ENCODE measurements at regions not wholly inside any gene's neighbourhood (a gene's known extent, or its start where the extent isn't known, plus 50 kb on each side); places are given as distances from the start of the nearest gene placed in this dataset.
"Not testable (repeated sequence)": the region's sequence is repeated elsewhere in the genome, so short reads cannot be mapped to it uniquely, and the experiment has no call there.

GRCh38 chr20:12512755-12513154, 496.0 kb upstream of the SPTLC3 start:
- no peak for DNase-seq

GRCh38 chr20:12528104-12528503, 480.7 kb upstream of the SPTLC3 start:
- no peak for DNase-seq

- DNase-seq = peak; percentile 26
Observed at GRCh38 chr20:12528591-12529041, 480.2 kb upstream of the SPTLC3 start.

- DNase-seq = no peak
Observed at GRCh38 chr20:12531626-12532025, 477.1 kb upstream of the SPTLC3 start.

GRCh38 chr20:12535316-12535715, 473.5 kb upstream of the SPTLC3 start:
- DNase-seq = no peak

- no peak for DNase-seq
Observed at GRCh38 chr20:12535770-12536169, 473.0 kb upstream of the SPTLC3 start.

- no peak for DNase-seq
Observed at GRCh38 chr20:12554426-12554825, 454.3 kb upstream of the SPTLC3 start.

GRCh38 chr20:12555369-12555768, 453.4 kb upstream of the SPTLC3 start:
- DNase-seq = no peak

- DNase-seq = not testable (repeated sequence)
Observed at GRCh38 chr20:12555849-12556248, 452.9 kb upstream of the SPTLC3 start.

- no peak for DNase-seq
Observed at GRCh38 chr20:12557224-12557623, 451.5 kb upstream of the SPTLC3 start.

GRCh38 chr20:12564979-12565378, 443.8 kb upstream of the SPTLC3 start:
- DNase-seq = no peak

- no peak for DNase-seq
Observed at GRCh38 chr20:12566596-12566995, 442.2 kb upstream of the SPTLC3 start.

- DNase-seq = peak; percentile 84
Observed at GRCh38 chr20:12570371-12570770, 438.4 kb upstream of the SPTLC3 start.

- DNase-seq = no peak
Observed at GRCh38 chr20:12573442-12573841, 435.3 kb upstream of the SPTLC3 start.

- DNase-seq = no peak
Observed at GRCh38 chr20:12575352-12576095, 433.2 kb upstream of the SPTLC3 start.

GRCh38 chr20:12577213-12577612, 431.6 kb upstream of the SPTLC3 start:
- DNase-seq = no peak

GRCh38 chr20:12581644-12582289, 427.0 kb upstream of the SPTLC3 start:
- DNase-seq = no peak

GRCh38 chr20:12582710-12583109, 426.1 kb upstream of the SPTLC3 start:
- not testable (repeated sequence) for DNase-seq

- DNase-seq = peak; percentile 95
Observed at GRCh38 chr20:12591949-12592470, 416.8 kb upstream of the SPTLC3 start.

- DNase-seq = no peak
Observed at GRCh38 chr20:12592756-12593155, 416.0 kb upstream of the SPTLC3 start.

- DNase-seq = no peak
Observed at GRCh38 chr20:12593342-12593873, 415.4 kb upstream of the SPTLC3 start.

- peak; percentile 39 for DNase-seq
Observed at GRCh38 chr20:12594410-12595088, 414.2 kb upstream of the SPTLC3 start.

GRCh38 chr20:12595841-12596240, 412.9 kb upstream of the SPTLC3 start:
- DNase-seq = no peak

Measured in NCI-H510A treated with DMSO at 0.1 percent for 48 hours (cell line).